IPS DF 6.9 (cell line): ENCODE measurements at regions not wholly inside any gene's neighbourhood (a gene's known extent, or its start where the extent isn't known, plus 50 kb on each side); places are given as distances from the start of the nearest gene placed in this dataset.

ENCODE experiments used
- DNase-seq: peaks from one replicate; pipeline ENCODE4 v3.0.0-alpha.2; 2013; ENCODE audit warnings: low read depth, low spot score
- H3K27ac ChIP-seq: one replicate; pipeline ENCODE4 v1.5.1; 2013; ENCODE audit warnings: low read length, control low read depth
- H3K27me3 ChIP-seq: 2 replicates; pipeline ENCODE4 v1.6.1; 2013; ENCODE audit warnings: mild to moderate bottlenecking, low read length; ENCODE audit not compliant: control insufficient read depth, insufficient read depth
- H3K36me3 ChIP-seq: 2 replicates; pipeline ENCODE4 v1.6.1; 2013; ENCODE audit warnings: low read length; ENCODE audit not compliant: control insufficient read depth, insufficient read depth
- H3K4me1 ChIP-seq: 2 replicates; pipeline ENCODE4 v1.6.1; 2013; ENCODE audit warnings: low read length; ENCODE audit not compliant: control insufficient read depth, insufficient read depth
- H3K4me3 ChIP-seq: 2 replicates; pipeline ENCODE4 v1.5.1; 2013; ENCODE audit warnings: mild to moderate bottlenecking, low read length
- H3K9me3 ChIP-seq: 2 replicates; pipeline ENCODE4 v1.6.1; 2013; ENCODE audit warnings: low read length, inconsistent platforms; ENCODE audit not compliant: control insufficient read depth, insufficient read depth
- WGBS: extraction: QIAGEN DNeasy Blood & Tissue Kit; methylation state at CpG from one replicate; pipeline ENCODE4 v1.1.7; 2013; ENCODE audit warnings: mixed read lengths, missing lambda C conversion rate; ENCODE audit not compliant: insufficient read length, insufficient coverage; 5-methylcytosine and 5-hydroxymethylcytosine counted together

- no peak overlapping the region for H3K27ac ChIP-seq
- no peaks in the 10 kb centered on the region for H3K4me1 ChIP-seq
- WGBS, result no CpG with 5 or more reads among the region's 3 CpGs
- peaks cover 7% of the 10 kb centered on the region for H3K9me3 ChIP-seq
- H3K27me3 ChIP-seq, result no peaks in the 10 kb centered on the region
- H3K36me3 ChIP-seq, result no peaks in the 10 kb centered on the region
- no peak overlapping the region for H3K4me3 ChIP-seq
- DNase-seq, result no peak
These were observed 338.1 kb upstream of the TMEM132C start for GRCh38 chr12:127928615-127929571.

GRCh38 chr12:127930122-127930521 lies 336.8 kb upstream of the TMEM132C start:
- Histone ChIP-seq H3K36me3 (no peaks in the 10 kb centered on the region), H3K9me3 (peaks cover 7% of the 10 kb centered on the region), H3K4me3 (no peak overlapping the region), H3K27ac (no peak overlapping the region), H3K27me3 (no peaks in the 10 kb centered on the region), H3K4me1 (no peaks in the 10 kb centered on the region)
- no CpG with 5 or more reads among the region's 5 CpGs for WGBS
- no peak for DNase-seq

- Histone ChIP-seq H3K4me1 (no peaks in the 10 kb centered on the region), H3K27me3 (no peaks in the 10 kb centered on the region), H3K4me3 (no peak overlapping the region), H3K36me3 (no peaks in the 10 kb centered on the region), H3K27ac (no peak overlapping the region), H3K9me3 (peaks cover 10% of the 10 kb centered on the region)
- no peak for DNase-seq
- no CpG with 5 or more reads among the region's 1 CpG for WGBS
These were observed 332.6 kb upstream of the TMEM132C start for GRCh38 chr12:127934409-127934808.

GRCh38 chr12:127936463-127936862 lies 330.5 kb upstream of the TMEM132C start:
- WGBS, result no CpG with 5 or more reads among the region's 2 CpGs
- Histone ChIP-seq H3K4me3 (no peak overlapping the region), H3K9me3 (peaks cover 11% of the 10 kb centered on the region), H3K36me3 (no peaks in the 10 kb centered on the region), H3K27me3 (no peaks in the 10 kb centered on the region), H3K4me1 (no peaks in the 10 kb centered on the region), H3K27ac (no peak overlapping the region)
- DNase-seq, result no peak

- Histone ChIP-seq H3K27me3 (no peaks in the 10 kb centered on the region), H3K27ac (no peak overlapping the region), H3K9me3 (peaks cover 18% of the 10 kb centered on the region), H3K4me3 (no peak overlapping the region), H3K4me1 (no peaks in the 10 kb centered on the region), H3K36me3 (no peaks in the 10 kb centered on the region)
- no CpG with 5 or more reads among the region's 3 CpGs for WGBS
- no peak for DNase-seq
These were observed 325.6 kb upstream of the TMEM132C start for GRCh38 chr12:127941332-127941731.

- Histone ChIP-seq H3K27me3 (no peaks in the 10 kb centered on the region), H3K4me3 (no peak overlapping the region), H3K27ac (no peak overlapping the region), H3K9me3 (peaks cover 15% of the 10 kb centered on the region), H3K36me3 (no peaks in the 10 kb centered on the region), H3K4me1 (no peaks in the 10 kb centered on the region)
- no CpG with 5 or more reads among the region's 3 CpGs for WGBS
- no peak for DNase-seq
These were observed 324.0 kb upstream of the TMEM132C start for GRCh38 chr12:127942981-127943380.

GRCh38 chr12:127943481-127944210 lies 323.3 kb upstream of the TMEM132C start:
- Histone ChIP-seq H3K27ac (no peak overlapping the region), H3K9me3 (peaks cover 15% of the 10 kb centered on the region), H3K4me3 (no peak overlapping the region), H3K27me3 (no peaks in the 10 kb centered on the region), H3K36me3 (no peaks in the 10 kb centered on the region), H3K4me1 (no peaks in the 10 kb centered on the region)
- DNase-seq, result no peak
- no CpG with 5 or more reads among the region's 10 CpGs for WGBS

- WGBS, result no CpG with 5 or more reads among the region's 9 CpGs
- Histone ChIP-seq H3K9me3 (peaks cover 15% of the 10 kb centered on the region), H3K27me3 (no peaks in the 10 kb centered on the region), H3K27ac (no peak overlapping the region), H3K4me1 (no peaks in the 10 kb centered on the region), H3K36me3 (no peaks in the 10 kb centered on the region), H3K4me3 (no peak overlapping the region)
- no peak for DNase-seq
These were observed 322.6 kb upstream of the TMEM132C start for GRCh38 chr12:127944211-127944899.

- Histone ChIP-seq H3K9me3 (peaks cover 11% of the 10 kb centered on the region), H3K4me1 (no peaks in the 10 kb centered on the region), H3K36me3 (no peaks in the 10 kb centered on the region), H3K4me3 (no peak overlapping the region), H3K27ac (no peak overlapping the region), H3K27me3 (no peaks in the 10 kb centered on the region)
- DNase-seq, result no peak
- WGBS, result no CpG with 5 or more reads among the region's 5 CpGs
These were observed 309.8 kb upstream of the TMEM132C start for GRCh38 chr12:127957001-127957660.

- no peaks in the 10 kb centered on the region for H3K4me1 ChIP-seq
- H3K27ac ChIP-seq, result no peak overlapping the region
- no peaks in the 10 kb centered on the region for H3K27me3 ChIP-seq
- H3K36me3 ChIP-seq, result no peaks in the 10 kb centered on the region
- WGBS, result no CpG with 5 or more reads among the region's 5 CpGs
- no peak overlapping the region for H3K4me3 ChIP-seq
- peaks cover 13% of the 10 kb centered on the region for H3K9me3 ChIP-seq
- DNase-seq, result no peak
These were observed 304.7 kb upstream of the TMEM132C start for GRCh38 chr12:127962303-127962702.
